ENCODE measurements at regions not wholly inside any gene's neighbourhood (a gene's known extent, or its start where the extent isn't known, plus 50 kb on each side); places are given as distances from the start of the nearest gene placed in this dataset.

- Histone ChIP-seq H3K79me2 (no peaks in the 10 kb centered on the region), H3K9me3 (ENCODE audit: low read depth) (no peaks in the 10 kb centered on the region), H3K4me2 (no peak overlapping the region), H3K36me3 (replicated peaks; ENCODE audit: insufficient read depth, low read depth) (no peaks in the 10 kb centered on the region), H2AFZ (no peak overlapping the region), H3K27me3 (no peaks in the 10 kb centered on the region), H4K20me1 (ENCODE audit: insufficient read depth, poor library complexity, severe bottlenecking) (no peaks in the 10 kb centered on the region), H3K4me3 (no peak overlapping the region), H3K9me2 (replicated peaks; ENCODE audit: insufficient read depth) (no peaks in the 10 kb centered on the region), H3K4me1 (ENCODE audit: insufficient read depth) (no peaks in the 10 kb centered on the region), H3K27ac (no peak overlapping the region)
- no peak for TF ChIP-seq EZH2 (IDR thresholded peaks at IDR 0.05; ENCODE audit: borderline replicate concordance)
- TF ChIP-seq EZH2phosphoT487 (IDR thresholded peaks at IDR 0.05; ENCODE audit: low read depth, severe bottlenecking, unreplicated experiment): no peak
- no peak for TF ChIP-seq CTCF (IDR thresholded peaks at IDR 0.05; ENCODE audit: poor library complexity)
- no peak for DNase-seq (ENCODE audit: low spot score)
- WGBS (ENCODE audit: low lambda C conversion rate, missing lambda C conversion rate): 90% methylated on average over 5 of the region's 5 CpGs
These were observed 625.7 kb downstream of the HTR1B start for GRCh38 chr6:76837564-76837963.

GRCh38 chr6:76835695-76836094, 627.6 kb downstream of the HTR1B start:
- Histone ChIP-seq H3K4me2 (no peak overlapping the region), H2AFZ (no peak overlapping the region), H3K27me3 (no peaks in the 10 kb centered on the region), H3K9me3 (ENCODE audit: low read depth) (no peaks in the 10 kb centered on the region), H3K4me1 (ENCODE audit: insufficient read depth) (no peaks in the 10 kb centered on the region), H4K20me1 (ENCODE audit: insufficient read depth, poor library complexity, severe bottlenecking) (no peaks in the 10 kb centered on the region), H3K36me3 (replicated peaks; ENCODE audit: insufficient read depth, low read depth) (no peaks in the 10 kb centered on the region), H3K27ac (no peak overlapping the region), H3K4me3 (no peak overlapping the region), H3K9me2 (replicated peaks; ENCODE audit: insufficient read depth) (no peaks in the 10 kb centered on the region), H3K79me2 (no peaks in the 10 kb centered on the region)
- 81% methylated on average over 1 of the region's 1 CpG for WGBS (ENCODE audit: low lambda C conversion rate, missing lambda C conversion rate)
- DNase-seq (ENCODE audit: low spot score): no peak
- TF ChIP-seq EZH2 (IDR thresholded peaks at IDR 0.05; ENCODE audit: borderline replicate concordance) (no peak), CTCF (IDR thresholded peaks at IDR 0.05; ENCODE audit: poor library complexity) (no peak), EZH2phosphoT487 (IDR thresholded peaks at IDR 0.05; ENCODE audit: low read depth, severe bottlenecking, unreplicated experiment) (no peak)

GRCh38 chr6:76835293-76835692, 628.0 kb downstream of the HTR1B start:
- no peak for DNase-seq (ENCODE audit: low spot score)
- no peaks in the 10 kb centered on the region for H3K9me2 ChIP-seq (replicated peaks; ENCODE audit: insufficient read depth)

More at GRCh38 chr6:76835293-76835692, 628.0 kb downstream of the HTR1B start:
- Histone ChIP-seq H3K4me2 (no peak overlapping the region), H4K20me1 (ENCODE audit: insufficient read depth, poor library complexity, severe bottlenecking) (no peaks in the 10 kb centered on the region), H3K27ac (no peak overlapping the region), H3K4me3 (no peak overlapping the region), H3K36me3 (replicated peaks; ENCODE audit: insufficient read depth, low read depth) (no peaks in the 10 kb centered on the region), H3K27me3 (no peaks in the 10 kb centered on the region), H3K9me3 (ENCODE audit: low read depth) (no peaks in the 10 kb centered on the region), H2AFZ (no peak overlapping the region), H3K4me1 (ENCODE audit: insufficient read depth) (no peaks in the 10 kb centered on the region), H3K79me2 (no peaks in the 10 kb centered on the region)
- 0% methylated on average over 1 of the region's 1 CpG for WGBS (ENCODE audit: low lambda C conversion rate, missing lambda C conversion rate)
- TF ChIP-seq CTCF (IDR thresholded peaks at IDR 0.05; ENCODE audit: poor library complexity): no peak
- TF ChIP-seq EZH2 (IDR thresholded peaks at IDR 0.05; ENCODE audit: borderline replicate concordance): no peak
- TF ChIP-seq EZH2phosphoT487 (IDR thresholded peaks at IDR 0.05; ENCODE audit: low read depth, severe bottlenecking, unreplicated experiment): no peak

All from hepatocyte (in vitro differentiated cells).